ENCODE measurements at regions not wholly inside any gene's neighbourhood (a gene's known extent, or its start where the extent isn't known, plus 50 kb on each side); places are given as distances from the start of the nearest gene placed in this dataset.

GRCh38 chrY:8442097-8442496 is 895.2 kb upstream of the TSPY4 start:
- no peak for TF ChIP-seq CTCF (IDR thresholded peaks at IDR 0.05)
- TF ChIP-seq EZH2 (IDR thresholded peaks at IDR 0.05; ENCODE audit: borderline replicate concordance, insufficient read depth, low read depth, low read length, poor library complexity, severe bottlenecking) = no peak
